BE2C (cell line): ENCODE measurements at regions not wholly inside any gene's neighbourhood (a gene's known extent, or its start where the extent isn't known, plus 50 kb on each side); places are given as distances from the start of the nearest gene placed in this dataset.

Source experiments
- DNase-seq: peaks from one replicate; pipeline ENCODE4 v3.0.0-alpha.2; 2020
- H3K27me3 ChIP-seq: fragments of 250-450 bp; sonication (Bioruptor Pico); 2 replicates; pipeline ENCODE4 v1.5.1; 2020; ENCODE audit warnings: mild to moderate bottlenecking
- H3K36me3 ChIP-seq: fragments of 250-450 bp; sonication (Bioruptor Pico); 2 replicates; pipeline ENCODE4 v1.5.1; 2020; ENCODE audit warnings: mild to moderate bottlenecking
- H3K4me1 ChIP-seq: fragments of 250-450 bp; sonication (Bioruptor Pico); 2 replicates; pipeline ENCODE4 v1.5.1; 2020
- H3K4me3 ChIP-seq: 2 replicates; pipeline ENCODE4 v1.5.1; 2011; ENCODE audit warnings: low read depth, low read length
- H3K9me3 ChIP-seq: fragments of 250-450 bp; sonication (Bioruptor Pico); 2 replicates; pipeline ENCODE4 v1.5.1; 2020
- TF ChIP-seq, protein P1 (sequence below): IDR thresholded peaks from 2 replicates; pipeline ENCODE4 v1.5.1; 2012; ENCODE audit warnings: mild to moderate bottlenecking, low read depth, low read length

DNA sequence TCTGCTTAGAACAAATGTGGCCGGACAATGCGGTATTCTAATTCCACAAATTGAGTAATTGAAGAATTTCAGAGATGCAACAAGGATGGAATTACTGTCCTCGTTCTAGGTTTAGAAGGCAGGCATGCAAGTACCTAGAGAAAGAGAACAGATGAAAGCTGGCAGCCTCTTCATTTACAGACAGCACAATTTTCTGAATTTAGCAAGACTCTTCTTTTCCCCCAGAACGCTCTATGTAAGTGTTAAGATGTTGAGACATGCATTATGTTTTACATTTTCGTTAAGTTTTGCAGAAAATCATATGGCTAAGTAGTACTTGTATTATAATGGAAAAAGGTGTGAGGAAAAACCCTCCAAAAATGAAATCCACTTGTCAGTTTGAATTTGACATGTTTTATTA is 259.5 kb upstream of the ARRDC3 start:
- Histone ChIP-seq H3K4me1 (no peaks in the 10 kb centered on the region), H3K27me3 (peaks cover 15% of the 10 kb centered on the region), H3K36me3 (no peaks in the 10 kb centered on the region), H3K9me3 (no peaks in the 10 kb centered on the region), H3K4me3 (no peak overlapping the region)
- TF ChIP-seq, protein P1, sequence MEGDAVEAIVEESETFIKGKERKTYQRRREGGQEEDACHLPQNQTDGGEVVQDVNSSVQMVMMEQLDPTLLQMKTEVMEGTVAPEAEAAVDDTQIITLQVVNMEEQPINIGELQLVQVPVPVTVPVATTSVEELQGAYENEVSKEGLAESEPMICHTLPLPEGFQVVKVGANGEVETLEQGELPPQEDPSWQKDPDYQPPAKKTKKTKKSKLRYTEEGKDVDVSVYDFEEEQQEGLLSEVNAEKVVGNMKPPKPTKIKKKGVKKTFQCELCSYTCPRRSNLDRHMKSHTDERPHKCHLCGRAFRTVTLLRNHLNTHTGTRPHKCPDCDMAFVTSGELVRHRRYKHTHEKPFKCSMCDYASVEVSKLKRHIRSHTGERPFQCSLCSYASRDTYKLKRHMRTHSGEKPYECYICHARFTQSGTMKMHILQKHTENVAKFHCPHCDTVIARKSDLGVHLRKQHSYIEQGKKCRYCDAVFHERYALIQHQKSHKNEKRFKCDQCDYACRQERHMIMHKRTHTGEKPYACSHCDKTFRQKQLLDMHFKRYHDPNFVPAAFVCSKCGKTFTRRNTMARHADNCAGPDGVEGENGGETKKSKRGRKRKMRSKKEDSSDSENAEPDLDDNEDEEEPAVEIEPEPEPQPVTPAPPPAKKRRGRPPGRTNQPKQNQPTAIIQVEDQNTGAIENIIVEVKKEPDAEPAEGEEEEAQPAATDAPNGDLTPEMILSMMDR, result no peak
- DNase-seq, result no peak

DNA sequence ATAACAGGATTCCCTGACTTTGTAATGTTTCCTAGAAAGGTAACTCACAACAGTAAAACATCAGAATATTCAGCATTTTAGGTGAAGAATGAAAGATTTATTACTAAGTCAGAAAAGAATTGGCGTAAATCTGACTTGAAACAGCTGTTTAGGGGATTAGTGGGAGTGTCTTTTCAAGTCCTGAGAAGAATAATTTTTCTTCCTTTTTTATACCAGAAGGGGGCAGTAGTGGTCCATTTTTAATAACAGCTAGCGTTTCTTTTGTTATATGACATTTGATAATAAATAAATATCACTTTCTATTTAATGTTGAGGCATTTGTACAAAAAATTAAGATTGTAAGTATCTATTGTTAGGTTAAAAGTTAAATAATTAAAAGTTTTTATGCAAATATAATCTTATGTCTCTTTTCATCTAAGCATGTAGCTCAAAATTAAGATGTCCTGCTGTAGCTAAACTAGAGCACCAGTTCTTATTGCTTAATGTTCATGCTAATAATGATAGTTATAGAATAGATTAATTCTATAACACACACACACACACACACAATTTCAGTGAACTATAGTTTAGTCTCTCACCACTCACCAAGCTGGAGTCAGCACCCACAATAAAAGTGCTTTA is 258.7 kb upstream of the ARRDC3 start:
- H3K9me3 ChIP-seq, result no peaks in the 10 kb centered on the region
- no peaks in the 10 kb centered on the region for H3K36me3 ChIP-seq
- no peak overlapping the region for H3K4me3 ChIP-seq
- DNase-seq, result no peak
- TF ChIP-seq, protein P1, result peak; percentile 55
- H3K4me1 ChIP-seq, result no peaks in the 10 kb centered on the region
- peaks cover 20% of the 10 kb centered on the region for H3K27me3 ChIP-seq

DNA sequence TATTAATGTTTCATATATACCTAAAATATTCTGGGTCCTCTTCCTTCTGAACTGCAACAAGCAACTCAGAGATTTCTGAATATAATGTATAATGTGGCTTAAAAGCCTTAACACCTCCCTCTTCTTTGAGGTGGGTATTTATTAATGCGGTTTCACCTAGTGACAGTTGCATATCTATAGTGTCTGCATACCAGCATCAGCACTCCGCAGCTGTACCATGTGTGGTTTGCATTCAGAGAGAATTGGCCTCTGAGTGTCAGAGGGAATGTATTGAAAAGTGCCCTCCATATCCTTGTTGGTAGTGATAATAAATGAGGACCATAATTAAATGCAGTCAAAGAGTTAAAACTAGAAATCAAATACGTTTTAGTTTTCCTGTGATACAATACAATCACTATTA is 256.6 kb upstream of the ARRDC3 start:
- Histone ChIP-seq H3K4me1 (no peaks in the 10 kb centered on the region), H3K9me3 (no peaks in the 10 kb centered on the region), H3K36me3 (no peaks in the 10 kb centered on the region), H3K4me3 (no peak overlapping the region), H3K27me3 (peaks cover 40% of the 10 kb centered on the region)
- TF ChIP-seq, protein P1, result no peak
- no peak for DNase-seq

DNA sequence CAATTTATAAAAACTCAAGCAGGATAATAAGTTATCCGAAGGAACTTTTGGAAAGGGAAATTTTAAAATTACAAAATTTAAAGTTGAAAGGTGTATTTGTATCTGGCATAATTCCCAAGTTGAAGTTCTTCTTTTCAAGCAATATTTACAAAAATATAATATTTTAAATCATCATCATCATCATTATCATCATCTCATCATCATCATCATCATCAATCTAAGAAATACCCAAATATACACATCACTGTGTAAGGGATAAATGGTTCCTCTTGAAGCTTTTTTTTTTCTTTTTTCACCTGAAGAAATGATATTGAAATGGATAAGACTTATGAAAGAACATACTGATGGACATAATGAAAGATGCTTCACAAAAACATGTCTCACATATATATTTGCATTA is 254.9 kb upstream of the ARRDC3 start:
- no peaks in the 10 kb centered on the region for H3K4me1 ChIP-seq
- no peak overlapping the region for H3K4me3 ChIP-seq
- DNase-seq, result no peak
- TF ChIP-seq, protein P1, result no peak
- no peaks in the 10 kb centered on the region for H3K36me3 ChIP-seq
- H3K9me3 ChIP-seq, result no peaks in the 10 kb centered on the region
- peaks cover 54% of the 10 kb centered on the region for H3K27me3 ChIP-seq

DNA sequence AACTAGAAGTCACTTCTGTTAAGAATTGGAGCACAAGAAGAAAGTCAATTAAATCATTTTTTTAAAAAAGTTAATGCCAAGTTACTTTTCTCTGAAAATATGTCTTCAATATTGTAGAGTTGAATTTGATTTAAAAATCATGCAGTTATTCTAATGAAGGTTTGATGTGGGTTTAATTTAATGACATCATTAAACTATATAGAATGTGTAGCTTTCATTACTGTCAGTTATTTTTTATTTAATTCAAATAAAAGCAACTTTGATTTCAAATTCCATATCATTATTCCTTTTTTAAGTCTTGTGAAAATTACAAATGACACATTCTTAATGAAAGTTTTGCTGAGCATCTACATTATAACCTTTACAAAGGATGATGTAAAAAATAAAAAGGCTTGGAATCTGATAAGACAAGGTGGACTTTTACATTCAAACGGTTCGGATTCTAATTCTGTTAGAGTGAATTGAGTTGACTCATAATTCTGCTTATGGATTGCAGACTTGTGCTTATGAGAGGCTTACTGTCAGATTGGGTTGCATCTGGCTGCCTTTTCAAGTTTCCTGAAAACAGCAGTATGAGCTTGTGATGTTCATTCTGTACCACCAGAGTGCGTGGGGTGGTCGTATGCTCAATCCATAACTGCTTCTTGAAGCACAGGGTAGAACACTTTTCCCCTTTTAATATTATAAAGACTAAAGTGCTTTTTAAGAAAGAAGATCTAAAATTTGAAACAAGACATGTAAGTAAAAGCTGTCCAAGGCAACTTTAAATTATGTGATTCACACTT is 253.0 kb upstream of the ARRDC3 start:
- Histone ChIP-seq H3K4me1 (no peaks in the 10 kb centered on the region), H3K4me3 (no peak overlapping the region), H3K27me3 (peaks cover 54% of the 10 kb centered on the region), H3K36me3 (no peaks in the 10 kb centered on the region), H3K9me3 (no peaks in the 10 kb centered on the region)
- TF ChIP-seq, protein P1, result peak; percentile 40
- DNase-seq, result peak; percentile 6

DNA sequence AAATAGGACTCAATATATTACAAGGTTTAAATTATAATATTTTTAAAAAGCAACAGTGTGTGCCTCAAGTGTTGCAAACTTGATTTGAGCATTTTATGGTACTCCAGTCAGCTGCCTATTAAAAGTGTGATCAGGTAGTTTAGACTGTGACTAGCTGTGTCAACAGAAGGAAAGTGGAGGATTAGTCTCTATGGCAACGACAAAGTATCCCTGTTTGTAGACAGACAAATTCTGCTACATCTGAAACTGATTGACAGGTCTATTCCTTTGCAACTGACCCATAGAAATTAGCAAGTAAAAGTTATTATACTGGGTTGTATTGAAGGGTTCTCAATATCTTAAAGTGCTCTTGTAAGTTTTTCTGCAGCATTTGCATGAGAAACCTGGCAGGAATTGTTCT is 249.8 kb upstream of the ARRDC3 start:
- Histone ChIP-seq H3K9me3 (no peaks in the 10 kb centered on the region), H3K4me3 (no peak overlapping the region), H3K27me3 (peaks cover 43% of the 10 kb centered on the region), H3K36me3 (no peaks in the 10 kb centered on the region), H3K4me1 (no peaks in the 10 kb centered on the region)
- TF ChIP-seq, protein P1, result no peak
- DNase-seq, result no peak
